Chondrocyte (in vitro differentiated cells): ENCODE measurements at regions not wholly inside any gene's neighbourhood (a gene's known extent, or its start where the extent isn't known, plus 50 kb on each side); places are given as distances from the start of the nearest gene placed in this dataset.

ENCODE experiments used
- DNase-seq: peaks from one replicate; pipeline ENCODE4 v3.0.0; 2021; ENCODE audit warnings: mixed read lengths, low spot score
- H3K27ac Mint-ChIP-seq: one replicate; pipeline ENCODE4 v1.8.0; 2021; ENCODE audit warnings: mild to moderate bottlenecking, moderate library complexity, mixed read lengths; ENCODE audit not compliant: unreplicated experiment
- H3K27me3 Mint-ChIP-seq: 2 replicates; pipeline ENCODE4 v1.8.0; 2021; ENCODE audit warnings: low read depth, mixed read lengths
- H3K36me3 Mint-ChIP-seq: 2 replicates; pipeline ENCODE4 v1.8.0; 2021; ENCODE audit warnings: low read depth, mixed read lengths
- H3K4me1 Mint-ChIP-seq: 2 replicates; pipeline ENCODE4 v1.8.0; 2021; ENCODE audit warnings: low read depth, mild to moderate bottlenecking, mixed read lengths
- H3K4me3 Mint-ChIP-seq: one replicate; pipeline ENCODE4 v1.8.0; 2021; ENCODE audit warnings: mild to moderate bottlenecking, moderate library complexity, mixed read lengths; ENCODE audit not compliant: unreplicated experiment
- H3K9me3 Mint-ChIP-seq: 2 replicates; pipeline ENCODE4 v1.8.0; 2021; ENCODE audit warnings: low read depth, mixed read lengths
- CTCF ChIP-seq: fragments of 200-600 bp; sonication (generic); IDR thresholded peaks from 2 replicates; pipeline ENCODE4 v1.5.0; 2021; ENCODE audit warnings: antibody characterized with exemption, mild to moderate bottlenecking, moderate library complexity

- Mint-ChIP-seq H3K9me3 (no peaks in the 10 kb centered on the region), H3K4me3 (no peak overlapping the region), H3K36me3 (no peaks in the 10 kb centered on the region), H3K4me1 (no peaks in the 10 kb centered on the region), H3K27ac (no peak overlapping the region), H3K27me3 (no peaks in the 10 kb centered on the region)
- TF ChIP-seq CTCF = no peak
- no peak for DNase-seq
These were observed 286.6 kb upstream of the NRP1 start for GRCh38 chr10:33621101-33621500.

- no peak for TF ChIP-seq CTCF
- Mint-ChIP-seq H3K27ac (no peak overlapping the region), H3K4me1 (no peaks in the 10 kb centered on the region), H3K4me3 (no peak overlapping the region), H3K27me3 (no peaks in the 10 kb centered on the region), H3K36me3 (no peaks in the 10 kb centered on the region), H3K9me3 (no peaks in the 10 kb centered on the region)
- no peak for DNase-seq
These were observed 283.7 kb upstream of the NRP1 start for GRCh38 chr10:33618196-33618595.

GRCh38 chr10:33617381-33618080 is 283.1 kb upstream of the NRP1 start:
- no peak for DNase-seq
- Mint-ChIP-seq H3K27ac (no peak overlapping the region), H3K4me3 (no peak overlapping the region), H3K36me3 (no peaks in the 10 kb centered on the region), H3K27me3 (no peaks in the 10 kb centered on the region), H3K9me3 (peaks cover 4% of the 10 kb centered on the region), H3K4me1 (peaks cover 6% of the 10 kb centered on the region)
- no peak for TF ChIP-seq CTCF

- Mint-ChIP-seq H3K27me3 (no peaks in the 10 kb centered on the region), H3K4me1 (peaks cover 11% of the 10 kb centered on the region), H3K27ac (no peak overlapping the region), H3K4me3 (no peak overlapping the region), H3K36me3 (no peaks in the 10 kb centered on the region), H3K9me3 (peaks cover 6% of the 10 kb centered on the region)
- TF ChIP-seq CTCF = no peak
- DNase-seq = no peak
These were observed 282.5 kb upstream of the NRP1 start for GRCh38 chr10:33616956-33617355.

GRCh38 chr10:33612551-33612950 is 278.1 kb upstream of the NRP1 start:
- Mint-ChIP-seq H3K36me3 (no peaks in the 10 kb centered on the region), H3K4me3 (no peak overlapping the region), H3K9me3 (peaks cover 22% of the 10 kb centered on the region), H3K27me3 (no peaks in the 10 kb centered on the region), H3K4me1 (peaks cover 12% of the 10 kb centered on the region), H3K27ac (no peak overlapping the region)
- DNase-seq = no peak
- no peak for TF ChIP-seq CTCF
